T-helper 1 cell (primary cell): ENCODE measurements at regions not wholly inside any gene's neighbourhood (a gene's known extent, or its start where the extent isn't known, plus 50 kb on each side); places are given as distances from the start of the nearest gene placed in this dataset.

Experiments
- DNase-seq, 5 donors: peaks; one replicate each; pipeline ENCODE4 v3.0.0-alpha.2; 2012 to 2020

DNA sequence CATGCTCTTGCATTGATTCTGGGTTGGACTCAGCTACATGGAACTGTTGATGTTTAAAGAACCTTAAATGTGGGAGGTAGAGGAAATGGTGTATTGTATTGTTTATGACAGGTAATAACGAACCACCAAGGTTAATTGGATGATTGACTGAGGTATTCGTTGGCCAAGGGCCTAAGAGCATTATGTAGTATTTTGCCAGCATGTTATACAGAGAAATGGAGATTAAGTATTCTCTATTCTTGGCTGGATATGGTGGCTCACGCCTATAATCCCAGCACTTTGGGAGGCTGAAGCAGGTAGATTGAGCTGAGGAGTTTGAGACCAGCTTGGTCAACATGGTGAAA lies 59.0 kb upstream of the CDK20 start:
- DNase-seq, result no peak

DNA sequence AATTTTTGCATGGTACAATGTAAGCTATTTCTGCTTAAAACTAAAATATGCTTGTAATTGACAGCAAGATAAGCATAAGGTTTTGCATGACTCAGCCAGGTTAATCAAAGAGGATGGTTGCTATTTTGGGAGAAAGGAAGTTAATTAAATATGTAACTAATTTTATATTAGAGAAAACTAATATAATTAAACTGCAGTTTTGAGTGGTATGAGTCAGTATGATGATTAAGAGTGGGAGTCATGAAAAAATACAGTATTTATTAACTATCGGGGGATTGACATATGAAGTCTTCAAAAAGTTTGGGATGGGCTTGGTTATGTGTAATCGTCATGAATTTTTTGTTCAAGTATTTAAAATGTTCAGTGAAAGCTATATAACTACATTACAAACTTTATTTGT lies 54.0 kb upstream of the CDK20 start:
- DNase-seq, result no peak

GRCh38 chr9:88026118-88026479 lies 51.8 kb upstream of the CDK20 start:
- no peak for DNase-seq

DNA sequence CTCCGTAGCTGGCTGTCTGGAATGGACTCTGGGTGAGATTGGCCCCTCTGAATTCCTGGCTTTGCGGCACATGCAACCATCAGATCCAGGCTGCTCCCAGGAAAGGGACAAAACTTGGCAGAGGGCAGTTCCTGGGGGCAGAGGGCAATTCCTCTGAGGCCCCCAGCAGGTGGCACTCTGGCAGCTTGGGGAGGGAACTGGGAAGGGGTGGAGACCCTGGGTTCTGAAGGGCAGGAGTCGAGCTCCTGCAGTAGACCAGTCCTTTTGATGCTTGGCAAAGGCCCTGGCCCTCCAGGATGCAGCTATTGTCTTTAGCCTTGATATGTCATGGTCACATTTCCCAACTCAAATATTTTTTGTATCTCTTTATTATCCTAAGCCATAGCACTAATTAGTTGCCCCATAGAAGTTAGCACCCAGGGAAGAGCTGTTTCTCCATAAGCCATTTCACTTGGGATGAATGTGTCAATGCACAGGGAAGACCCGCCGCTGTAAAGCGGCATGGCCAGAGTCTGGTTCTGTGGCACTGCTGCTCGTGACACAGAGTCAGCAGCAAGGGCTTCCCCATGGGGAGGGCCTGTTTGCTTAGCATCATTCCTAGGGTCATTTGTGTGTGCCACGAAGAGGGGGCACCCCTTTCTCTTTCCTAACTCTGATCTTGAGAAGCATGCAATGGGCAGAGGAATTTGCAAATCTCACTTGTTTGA lies 51.2 kb upstream of the CDK20 start:
- no peak for DNase-seq

- DNase-seq, result no peak
Measured at GRCh38 chr9:88024896-88025295, 50.6 kb upstream of the CDK20 start.
